GM21367 (cell line): ENCODE measurements at regions not wholly inside any gene's neighbourhood (a gene's known extent, or its start where the extent isn't known, plus 50 kb on each side); places are given as distances from the start of the nearest gene placed in this dataset.

ENCODE experiments used
- ATAC-seq: cut with Tn5 transposase; IDR thresholded peaks from one replicate; pipeline ENCODE4 v1.9.1; 2021; ENCODE audit not compliant: unreplicated experiment

- ATAC-seq, result no peak
These were observed 119.1 kb upstream of the ITGA1 start for GRCh38 chr5:52668544-52669185.

- ATAC-seq, result no peak
These were observed 115.3 kb upstream of the ITGA1 start for GRCh38 chr5:52672459-52672858.

GRCh38 chr5:52673495-52673894, 114.2 kb upstream of the ITGA1 start:
- ATAC-seq, result no peak

- no peak for ATAC-seq
These were observed 112.7 kb upstream of the ITGA1 start for GRCh38 chr5:52674815-52675545.

GRCh38 chr5:52682492-52682891, 105.2 kb upstream of the ITGA1 start:
- ATAC-seq, result no peak

GRCh38 chr5:52684051-52684450, 103.7 kb upstream of the ITGA1 start:
- ATAC-seq, result no peak

- no peak for ATAC-seq
These were observed 102.2 kb upstream of the ITGA1 start for GRCh38 chr5:52685566-52685965.

- no peak for ATAC-seq
These were observed 101.7 kb upstream of the ITGA1 start for GRCh38 chr5:52685971-52686370.

- no peak for ATAC-seq
These were observed 97.4 kb upstream of the ITGA1 start for GRCh38 chr5:52690236-52690768.

GRCh38 chr5:52692039-52692438, 95.7 kb upstream of the ITGA1 start:
- ATAC-seq, result no peak

GRCh38 chr5:52692606-52693005, 95.1 kb upstream of the ITGA1 start:
- ATAC-seq, result no peak

GRCh38 chr5:52693280-52693679, 94.4 kb upstream of the ITGA1 start:
- ATAC-seq, result no peak

GRCh38 chr5:52693836-52694235, 93.9 kb upstream of the ITGA1 start:
- no peak for ATAC-seq

GRCh38 chr5:52694648-52695047, 93.1 kb upstream of the ITGA1 start:
- ATAC-seq, result no peak

GRCh38 chr5:52702877-52703276, 84.8 kb upstream of the ITGA1 start:
- no peak for ATAC-seq

GRCh38 chr5:52703321-52703720, 84.4 kb upstream of the ITGA1 start:
- no peak for ATAC-seq

- ATAC-seq, result no peak
These were observed 82.0 kb upstream of the ITGA1 start for GRCh38 chr5:52705720-52706119.

- ATAC-seq, result no peak
These were observed 80.9 kb upstream of the ITGA1 start for GRCh38 chr5:52706775-52707174.

GRCh38 chr5:52707616-52708015, 80.1 kb upstream of the ITGA1 start:
- no peak for ATAC-seq

- ATAC-seq, result no peak
These were observed 79.3 kb upstream of the ITGA1 start for GRCh38 chr5:52708463-52708862.

- no peak for ATAC-seq
These were observed 78.4 kb upstream of the ITGA1 start for GRCh38 chr5:52709167-52709925.
